ENCODE measurements at regions not wholly inside any gene's neighbourhood (a gene's known extent, or its start where the extent isn't known, plus 50 kb on each side); places are given as distances from the start of the nearest gene placed in this dataset.
A peak's percentile ranks its signal among the peaks of the same experiment; 100 is the strongest.

GRCh38 chr4:45455217-45455616 is 668.6 kb downstream of the GABRG1 start:
- no peak overlapping the region for H3K18ac ChIP-seq (ENCODE audit: low read depth in 1 of 2, low read length in 2 of 2)
- no peak overlapping the region for H2AFZ ChIP-seq (ENCODE audit: low read depth, low read length)
- no peak overlapping the region for H2BK120ac ChIP-seq (ENCODE audit: low read depth, low read length)
- H3K27me3 ChIP-seq (ENCODE audit: control insufficient read depth in 1 of 2, insufficient read depth in 1 of 2, low read length in 2 of 2) = no peaks in the 10 kb centered on the region
- no peak overlapping the region for H2BK5ac ChIP-seq (ENCODE audit: low read depth, low read length, poor library complexity, severe bottlenecking)
- no peak overlapping the region for H3K4ac ChIP-seq (ENCODE audit: low read depth in 1 of 2, low read length in 2 of 2)
- no peak overlapping the region for H3K23ac ChIP-seq (ENCODE audit: low read length in 2 of 2)
- H3K14ac ChIP-seq (ENCODE audit: low read length in 2 of 2) = no peak overlapping the region
- H4K8ac ChIP-seq (ENCODE audit: low read length) = no peak overlapping the region
- H3K27ac ChIP-seq (ENCODE audit: low read length, poor library complexity, severe bottlenecking) = no peak overlapping the region
- no peak overlapping the region for H2BK15ac ChIP-seq (ENCODE audit: low read depth, poor library complexity, severe bottlenecking)
- H3K4me1 ChIP-seq (ENCODE audit: control insufficient read depth, insufficient read depth, low read depth, low read length) = no peaks in the 10 kb centered on the region
- no peak overlapping the region for H4K91ac ChIP-seq (ENCODE audit: low read length)
- H3K79me1 ChIP-seq (replicated peaks; ENCODE audit: low read length, poor library complexity, severe bottlenecking) = no peaks in the 10 kb centered on the region
- 60% methylated on average over 2 of the region's 2 CpGs for WGBS
- no peaks in the 10 kb centered on the region for H3K9me3 ChIP-seq (ENCODE audit: control insufficient read depth, low read length)
- H3K36me3 ChIP-seq (ENCODE audit: control insufficient read depth in 1 of 2, insufficient read depth in 2 of 2, low read depth in 1 of 2, low read length in 2 of 2) = no peaks in the 10 kb centered on the region
- no peak overlapping the region for H2BK12ac ChIP-seq (ENCODE audit: low read length in 2 of 2)
- no peak for DNase-seq
- no peak overlapping the region for H2AK5ac ChIP-seq (ENCODE audit: low read length, severe bottlenecking)
- H3K4me2 ChIP-seq (ENCODE audit: low read length, poor library complexity, severe bottlenecking) = no peak overlapping the region
- no peak overlapping the region for H3K4me3 ChIP-seq (ENCODE audit: insufficient read depth in 1 of 2, low read depth in 1 of 2, low read length in 2 of 2)
- H3K9ac ChIP-seq (ENCODE audit: low read length) = no peak overlapping the region

GRCh38 chr4:45453258-45453853 is 670.5 kb downstream of the GABRG1 start:
- 11% methylated on average over 3 of the region's 5 CpGs for WGBS
- no peaks in the 10 kb centered on the region for H3K36me3 ChIP-seq (ENCODE audit: control insufficient read depth in 1 of 2, insufficient read depth in 2 of 2, low read depth in 1 of 2, low read length in 2 of 2)
- no peak overlapping the region for H3K9ac ChIP-seq (ENCODE audit: low read length)
- no peak overlapping the region for H3K14ac ChIP-seq (ENCODE audit: low read length in 2 of 2)
- H2BK12ac ChIP-seq (ENCODE audit: low read length in 2 of 2) = no peak overlapping the region
- H3K27me3 ChIP-seq (ENCODE audit: control insufficient read depth in 1 of 2, insufficient read depth in 1 of 2, low read length in 2 of 2) = no peaks in the 10 kb centered on the region
- no peak overlapping the region for H2AFZ ChIP-seq (ENCODE audit: low read depth, low read length)
- H3K4me2 ChIP-seq (ENCODE audit: low read length, poor library complexity, severe bottlenecking) = no peak overlapping the region
- H2BK120ac ChIP-seq (ENCODE audit: low read depth, low read length) = no peak overlapping the region
- no peak overlapping the region for H2BK15ac ChIP-seq (ENCODE audit: low read depth, poor library complexity, severe bottlenecking)
- H2BK5ac ChIP-seq (ENCODE audit: low read depth, low read length, poor library complexity, severe bottlenecking) = no peak overlapping the region
- no peak overlapping the region for H3K23ac ChIP-seq (ENCODE audit: low read length in 2 of 2)
- H3K27ac ChIP-seq (ENCODE audit: low read length, poor library complexity, severe bottlenecking) = no peak overlapping the region
- H3K18ac ChIP-seq (ENCODE audit: low read depth in 1 of 2, low read length in 2 of 2) = no peak overlapping the region
- no peak overlapping the region for H3K4me3 ChIP-seq (ENCODE audit: insufficient read depth in 1 of 2, low read depth in 1 of 2, low read length in 2 of 2)
- no peak overlapping the region for H2AK5ac ChIP-seq (ENCODE audit: low read length, severe bottlenecking)
- no peaks in the 10 kb centered on the region for H3K79me1 ChIP-seq (replicated peaks; ENCODE audit: low read length, poor library complexity, severe bottlenecking)
- H4K91ac ChIP-seq (ENCODE audit: low read length) = no peak overlapping the region
- no peak overlapping the region for H3K4ac ChIP-seq (ENCODE audit: low read depth in 1 of 2, low read length in 2 of 2)
- no peaks in the 10 kb centered on the region for H3K4me1 ChIP-seq (ENCODE audit: control insufficient read depth, insufficient read depth, low read depth, low read length)
- peak; percentile 20 for DNase-seq
- H4K8ac ChIP-seq (ENCODE audit: low read length) = no peak overlapping the region
- H3K9me3 ChIP-seq (ENCODE audit: control insufficient read depth, low read length) = no peaks in the 10 kb centered on the region

GRCh38 chr4:45442466-45442865 is 681.4 kb downstream of the GABRG1 start:
- 75% methylated on average over 1 of the region's 1 CpG for WGBS
- no peak overlapping the region for H2BK12ac ChIP-seq (ENCODE audit: low read length in 2 of 2)

GRCh38 chr4:45438047-45438446 is 685.8 kb downstream of the GABRG1 start:
- H2BK120ac ChIP-seq (ENCODE audit: low read depth, low read length) = no peak overlapping the region
- H3K36me3 ChIP-seq (ENCODE audit: control insufficient read depth in 1 of 2, insufficient read depth in 2 of 2, low read depth in 1 of 2, low read length in 2 of 2) = no peaks in the 10 kb centered on the region
- no peak overlapping the region for H3K4ac ChIP-seq (ENCODE audit: low read depth in 1 of 2, low read length in 2 of 2)

More at GRCh38 chr4:45442466-45442865, 681.4 kb downstream of the GABRG1 start:
- no peaks in the 10 kb centered on the region for H3K79me1 ChIP-seq (replicated peaks; ENCODE audit: low read length, poor library complexity, severe bottlenecking)
- H2BK120ac ChIP-seq (ENCODE audit: low read depth, low read length) = no peak overlapping the region
- H3K18ac ChIP-seq (ENCODE audit: low read depth in 1 of 2, low read length in 2 of 2) = no peak overlapping the region
- H3K36me3 ChIP-seq (ENCODE audit: control insufficient read depth in 1 of 2, insufficient read depth in 2 of 2, low read depth in 1 of 2, low read length in 2 of 2) = no peaks in the 10 kb centered on the region
- no peak overlapping the region for H2BK15ac ChIP-seq (ENCODE audit: low read depth, poor library complexity, severe bottlenecking)
- H3K27me3 ChIP-seq (ENCODE audit: control insufficient read depth in 1 of 2, insufficient read depth in 1 of 2, low read length in 2 of 2) = no peaks in the 10 kb centered on the region
- H3K9me3 ChIP-seq (ENCODE audit: control insufficient read depth, low read length) = no peaks in the 10 kb centered on the region
- no peaks in the 10 kb centered on the region for H3K4me1 ChIP-seq (ENCODE audit: control insufficient read depth, insufficient read depth, low read depth, low read length)
- no peak overlapping the region for H3K27ac ChIP-seq (ENCODE audit: low read length, poor library complexity, severe bottlenecking)
- H2AK5ac ChIP-seq (ENCODE audit: low read length, severe bottlenecking) = no peak overlapping the region
- no peak overlapping the region for H4K91ac ChIP-seq (ENCODE audit: low read length)
- no peak overlapping the region for H2BK5ac ChIP-seq (ENCODE audit: low read depth, low read length, poor library complexity, severe bottlenecking)
- no peak overlapping the region for H4K8ac ChIP-seq (ENCODE audit: low read length)
- no peak overlapping the region for H3K4ac ChIP-seq (ENCODE audit: low read depth in 1 of 2, low read length in 2 of 2)
- H3K14ac ChIP-seq (ENCODE audit: low read length in 2 of 2) = no peak overlapping the region
- no peak overlapping the region for H3K9ac ChIP-seq (ENCODE audit: low read length)
- DNase-seq = peak; percentile 13
- no peak overlapping the region for H3K23ac ChIP-seq (ENCODE audit: low read length in 2 of 2)
- H3K4me2 ChIP-seq (ENCODE audit: low read length, poor library complexity, severe bottlenecking) = no peak overlapping the region
- H2AFZ ChIP-seq (ENCODE audit: low read depth, low read length) = no peak overlapping the region
- H3K4me3 ChIP-seq (ENCODE audit: insufficient read depth in 1 of 2, low read depth in 1 of 2, low read length in 2 of 2) = no peak overlapping the region

More at GRCh38 chr4:45438047-45438446, 685.8 kb downstream of the GABRG1 start:
- peak; percentile 11 for DNase-seq
- H4K91ac ChIP-seq (ENCODE audit: low read length) = no peak overlapping the region
- H3K4me2 ChIP-seq (ENCODE audit: low read length, poor library complexity, severe bottlenecking) = no peak overlapping the region
- H3K23ac ChIP-seq (ENCODE audit: low read length in 2 of 2) = no peak overlapping the region
- no peak overlapping the region for H3K9ac ChIP-seq (ENCODE audit: low read length)
- H3K79me1 ChIP-seq (replicated peaks; ENCODE audit: low read length, poor library complexity, severe bottlenecking) = no peaks in the 10 kb centered on the region
- no peaks in the 10 kb centered on the region for H3K27me3 ChIP-seq (ENCODE audit: control insufficient read depth in 1 of 2, insufficient read depth in 1 of 2, low read length in 2 of 2)
- H2BK5ac ChIP-seq (ENCODE audit: low read depth, low read length, poor library complexity, severe bottlenecking) = no peak overlapping the region
- no peak overlapping the region for H3K27ac ChIP-seq (ENCODE audit: low read length, poor library complexity, severe bottlenecking)
- WGBS = 100% methylated on average over 1 of the region's 2 CpGs
- no peaks in the 10 kb centered on the region for H3K4me1 ChIP-seq (ENCODE audit: control insufficient read depth, insufficient read depth, low read depth, low read length)
- H3K9me3 ChIP-seq (ENCODE audit: control insufficient read depth, low read length) = no peaks in the 10 kb centered on the region
- no peak overlapping the region for H3K18ac ChIP-seq (ENCODE audit: low read depth in 1 of 2, low read length in 2 of 2)
- no peak overlapping the region for H2AFZ ChIP-seq (ENCODE audit: low read depth, low read length)
- H4K8ac ChIP-seq (ENCODE audit: low read length) = no peak overlapping the region
- no peak overlapping the region for H2BK12ac ChIP-seq (ENCODE audit: low read length in 2 of 2)
- H3K14ac ChIP-seq (ENCODE audit: low read length in 2 of 2) = no peak overlapping the region
- H2AK5ac ChIP-seq (ENCODE audit: low read length, severe bottlenecking) = no peak overlapping the region
- H3K4me3 ChIP-seq (ENCODE audit: insufficient read depth in 1 of 2, low read depth in 1 of 2, low read length in 2 of 2) = no peak overlapping the region
- no peak overlapping the region for H2BK15ac ChIP-seq (ENCODE audit: low read depth, poor library complexity, severe bottlenecking)

All from mesenchymal stem cell (in vitro differentiated cells and primary cell).